Thyroid gland (tissue), 4 donors: ENCODE measurements at regions not wholly inside any gene's neighbourhood (a gene's known extent, or its start where the extent isn't known, plus 50 kb on each side); places are given as distances from the start of the nearest gene placed in this dataset.
"Not testable (repeated sequence)": the region's sequence is repeated elsewhere in the genome, so short reads cannot be mapped to it uniquely, and the experiment has no call there.

Source experiments
- POLR2A ChIP-seq, 2 donors: fragments of 450-650 bp; IDR thresholded peaks; one replicate each; pipeline ENCODE4 v1.6.1; 2017; ENCODE audit warnings: antibody characterized with exemption in 2 of 2, mild to moderate bottlenecking in 2 of 2, moderate library complexity in 1 of 2
- TF ChIP-seq, protein P1 (sequence below), 6 experiments: fragments of 200-600 bp in 3 of 6; fragments of 450-650 bp in 3 of 6; sonication (generic) in 3 of 6; IDR thresholded peaks; one replicate each; pipeline ENCODE4 v1.5.1; 2016 to 2019; ENCODE audit warnings: antibody characterized with exemption in 6 of 6, mild to moderate bottlenecking in 2 of 6, inconsistent platforms in 1 of 6, moderate library complexity in 1 of 6

DNA sequence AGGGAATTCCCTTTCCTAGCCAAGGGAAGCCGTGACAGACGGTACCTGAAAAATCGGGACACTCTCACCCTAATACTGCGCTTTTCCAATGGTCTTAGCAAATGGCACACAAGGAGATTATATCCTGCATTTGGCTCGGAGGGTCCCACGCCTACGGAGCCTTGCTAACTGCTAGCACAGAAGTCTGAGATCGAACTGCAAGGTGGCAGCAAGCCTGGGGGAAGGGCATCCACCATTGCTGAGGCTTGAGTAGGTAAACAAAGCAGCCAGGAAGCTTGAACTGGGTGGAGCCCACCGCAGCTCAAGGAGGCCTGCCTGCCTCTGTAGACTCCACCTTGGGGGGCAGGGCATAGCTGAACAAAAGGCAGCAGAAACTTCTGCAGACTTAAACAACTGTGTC is 560.6 kb downstream of the SOX5 start:
- not testable (repeated sequence) for TF ChIP-seq POLR2A (IDR thresholded peaks at IDR 0.05)
- TF ChIP-seq, protein P1, sequence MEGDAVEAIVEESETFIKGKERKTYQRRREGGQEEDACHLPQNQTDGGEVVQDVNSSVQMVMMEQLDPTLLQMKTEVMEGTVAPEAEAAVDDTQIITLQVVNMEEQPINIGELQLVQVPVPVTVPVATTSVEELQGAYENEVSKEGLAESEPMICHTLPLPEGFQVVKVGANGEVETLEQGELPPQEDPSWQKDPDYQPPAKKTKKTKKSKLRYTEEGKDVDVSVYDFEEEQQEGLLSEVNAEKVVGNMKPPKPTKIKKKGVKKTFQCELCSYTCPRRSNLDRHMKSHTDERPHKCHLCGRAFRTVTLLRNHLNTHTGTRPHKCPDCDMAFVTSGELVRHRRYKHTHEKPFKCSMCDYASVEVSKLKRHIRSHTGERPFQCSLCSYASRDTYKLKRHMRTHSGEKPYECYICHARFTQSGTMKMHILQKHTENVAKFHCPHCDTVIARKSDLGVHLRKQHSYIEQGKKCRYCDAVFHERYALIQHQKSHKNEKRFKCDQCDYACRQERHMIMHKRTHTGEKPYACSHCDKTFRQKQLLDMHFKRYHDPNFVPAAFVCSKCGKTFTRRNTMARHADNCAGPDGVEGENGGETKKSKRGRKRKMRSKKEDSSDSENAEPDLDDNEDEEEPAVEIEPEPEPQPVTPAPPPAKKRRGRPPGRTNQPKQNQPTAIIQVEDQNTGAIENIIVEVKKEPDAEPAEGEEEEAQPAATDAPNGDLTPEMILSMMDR (IDR thresholded peaks at IDR 0.05), result not testable (repeated sequence)
